GM12891 (cell line): ENCODE measurements at regions not wholly inside any gene's neighbourhood (a gene's known extent, or its start where the extent isn't known, plus 50 kb on each side); places are given as distances from the start of the nearest gene placed in this dataset.

Source experiments
- POLR2AphosphoS5 ChIP-seq: IDR thresholded peaks from 2 replicates; pipeline ENCODE4 v1.6.1; 2011; ENCODE audit warnings: low read depth, low read length, control low read depth
- SPI1 ChIP-seq: IDR thresholded peaks from 2 replicates; pipeline ENCODE4 v1.6.1; 2011; ENCODE audit warnings: low read depth, low read length, control low read depth
- TAF1 ChIP-seq: IDR thresholded peaks from 2 replicates; pipeline ENCODE4 v1.6.1; 2011; ENCODE audit warnings: low read depth, low read length, control low read depth

DNA sequence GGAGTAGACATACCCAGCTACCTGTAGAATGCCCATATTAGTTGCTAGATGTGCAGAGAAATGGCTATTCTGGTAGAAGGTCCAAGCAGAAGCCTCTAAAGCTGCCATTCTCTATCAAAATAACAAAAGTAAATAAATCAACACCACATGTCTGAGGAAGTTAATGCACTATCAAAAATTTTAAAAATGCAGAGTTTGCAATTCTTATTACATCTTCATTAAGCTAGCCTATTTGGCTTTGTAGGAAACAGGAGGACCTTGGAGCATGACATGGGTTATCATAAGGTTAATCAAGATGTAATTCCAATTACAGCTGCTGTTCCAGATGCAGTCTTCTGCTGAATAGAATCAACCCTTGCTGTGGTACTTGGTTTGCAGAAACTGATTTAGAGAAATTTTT is 188.4 kb downstream of the TBX18 start:
- TF ChIP-seq TAF1, result no peak
- no peak for TF ChIP-seq SPI1
- TF ChIP-seq POLR2AphosphoS5, result no peak
